Activated CD8-positive, alpha-beta memory T cell treated with anti-CD3 and anti-CD28 coated beads for 1 hour (primary cell): ENCODE measurements at regions not wholly inside any gene's neighbourhood (a gene's known extent, or its start where the extent isn't known, plus 50 kb on each side); places are given as distances from the start of the nearest gene placed in this dataset.
"Not testable (repeated sequence)": the region's sequence is repeated elsewhere in the genome, so short reads cannot be mapped to it uniquely, and the experiment has no call there.

ENCODE experiments used
- DNase-seq, 2 donors: peaks; one replicate each; pipeline ENCODE4 v3.0.0-alpha.2; 2020; ENCODE audit warnings: low read depth in 1 of 2; ENCODE audit errors: extremely low read depth in 1 of 2

DNA sequence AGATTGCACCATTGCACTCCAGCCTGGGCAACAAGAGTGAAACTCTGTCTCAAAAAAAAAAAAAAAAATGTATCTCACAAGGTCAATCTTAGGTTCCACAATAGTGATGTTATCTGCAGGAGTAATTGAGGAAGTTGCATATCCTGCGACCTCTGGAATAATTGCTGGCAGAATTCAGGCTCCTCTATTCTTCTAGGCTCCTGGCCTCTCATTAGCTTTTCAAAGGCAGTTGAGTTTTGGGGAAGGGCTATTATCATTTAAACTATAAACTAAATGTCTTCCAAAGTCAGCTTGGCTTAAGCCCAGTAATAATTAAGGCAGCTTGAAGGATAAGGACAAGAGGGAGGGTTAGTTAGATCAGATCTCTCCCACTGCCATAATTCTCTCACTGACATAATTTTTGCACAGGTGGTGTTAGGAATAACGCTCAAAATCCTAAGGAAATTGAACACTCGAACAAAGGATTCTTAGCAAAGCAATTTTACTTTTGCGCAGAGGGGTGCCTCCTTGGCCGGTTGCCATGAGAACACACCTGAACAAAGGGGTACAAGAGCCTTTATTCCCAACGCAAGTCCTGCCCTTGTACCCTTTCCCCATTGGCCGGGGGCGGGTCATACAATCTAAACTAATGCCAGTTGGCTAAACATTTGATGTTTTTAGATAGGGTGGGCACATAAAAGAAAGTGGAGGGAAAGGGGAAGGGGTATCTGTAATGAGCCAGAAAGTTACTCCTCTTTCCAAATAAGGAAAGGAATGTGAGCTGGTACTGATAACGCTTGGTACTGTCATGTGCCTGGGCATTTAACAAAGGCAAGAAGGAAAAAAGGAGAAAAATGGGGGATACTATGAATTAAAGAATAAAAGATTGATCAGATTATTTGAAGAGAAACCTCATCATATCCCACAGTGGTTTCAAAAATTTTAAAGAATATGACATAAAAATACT is 106.4 kb upstream of the CCNG1 start:
- DNase-seq = no peak

DNA sequence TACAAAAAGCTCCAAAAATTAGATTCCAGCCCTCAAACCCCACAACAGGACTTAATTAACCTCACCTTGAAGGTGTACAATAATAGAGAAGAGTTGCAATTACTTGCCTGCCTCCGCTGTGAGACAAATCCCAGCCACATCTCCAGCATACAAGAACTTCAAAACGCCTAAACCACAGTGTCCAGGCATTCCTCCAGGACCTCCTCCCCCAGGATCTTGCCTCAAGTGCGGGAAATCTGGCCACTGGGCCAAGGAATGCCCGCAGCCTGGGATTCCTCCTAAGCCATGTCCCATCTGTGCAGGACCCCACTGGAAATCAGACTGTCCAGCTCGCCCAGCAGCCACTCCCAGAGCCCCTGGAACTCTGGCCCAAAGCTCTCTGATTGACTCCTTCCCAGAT is 101.3 kb upstream of the CCNG1 start:
- not testable (repeated sequence) for DNase-seq

DNA sequence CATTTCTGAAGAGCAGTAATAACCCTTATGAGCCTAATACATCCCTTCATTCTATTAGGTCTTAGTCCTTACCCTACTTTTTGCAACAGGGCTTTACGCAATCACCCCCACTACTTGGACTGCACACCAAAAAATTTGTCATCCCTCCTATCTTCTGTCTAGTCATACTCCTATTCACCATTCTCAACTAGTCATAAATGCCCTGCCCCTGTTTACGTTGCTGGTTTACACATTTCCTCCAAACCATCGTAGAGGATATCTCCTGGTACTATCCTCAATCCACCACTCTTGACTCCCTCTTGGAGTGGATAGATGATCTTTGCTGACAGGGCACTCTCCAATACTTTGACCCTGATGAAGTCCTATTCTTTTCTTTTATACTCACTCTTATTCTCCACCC is 98.2 kb upstream of the CCNG1 start:
- DNase-seq = no peak

DNA sequence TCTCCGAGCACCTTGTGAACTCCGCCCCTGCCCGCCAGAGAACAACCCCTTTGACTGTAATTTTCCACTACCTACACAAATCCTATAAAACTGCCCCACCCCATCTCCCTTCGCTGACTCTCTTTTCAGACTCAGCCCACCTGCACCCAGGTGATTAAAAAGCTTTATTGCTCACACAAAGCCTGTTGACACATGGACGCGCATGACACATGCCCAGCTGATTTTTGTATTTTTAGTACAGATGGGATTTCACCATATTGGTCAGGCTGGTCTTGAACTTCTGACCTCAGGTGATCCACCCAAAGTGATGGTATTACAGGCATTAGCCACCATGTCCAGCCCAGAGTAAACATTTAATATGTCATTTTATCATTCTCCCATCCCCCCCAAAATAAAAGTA is 97.0 kb upstream of the CCNG1 start:
- not testable (repeated sequence) for DNase-seq

DNA sequence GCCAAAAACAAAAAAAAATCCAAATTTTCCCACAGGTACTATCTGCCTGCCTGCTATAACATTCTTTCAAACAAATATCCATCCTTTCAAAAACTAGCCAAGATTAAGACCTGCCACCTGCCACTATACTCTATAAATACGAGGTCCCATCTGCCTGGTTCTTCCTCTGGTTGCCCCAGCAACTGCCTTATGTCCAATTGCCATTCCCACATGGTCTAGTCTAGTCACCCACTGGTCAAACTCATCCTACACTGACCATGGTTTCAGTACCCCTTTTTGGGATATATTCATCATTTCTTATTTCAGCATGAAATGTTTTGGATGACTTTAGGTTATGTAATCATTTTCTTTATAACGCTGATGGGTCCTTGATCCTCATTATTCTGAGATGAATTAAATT is 95.1 kb upstream of the CCNG1 start:
- no peak for DNase-seq

DNA sequence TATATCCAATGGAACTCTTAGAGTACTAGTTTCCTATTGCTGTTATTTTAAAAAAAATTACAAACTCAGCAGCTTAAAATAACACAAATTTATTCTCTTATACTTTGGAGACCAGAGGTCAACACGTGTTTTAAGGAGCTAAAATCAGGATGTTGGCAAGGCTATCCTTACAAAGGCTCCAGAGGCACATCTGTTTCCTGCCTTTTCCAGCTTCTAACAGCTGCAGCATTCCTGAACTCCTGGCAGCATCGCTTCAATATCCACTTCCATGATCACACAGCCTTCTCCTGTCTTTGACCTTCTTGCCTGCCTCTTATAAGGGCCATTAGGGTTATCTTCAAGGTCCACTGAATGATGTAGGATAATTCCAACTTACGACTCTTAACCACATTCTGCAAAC is 92.2 kb upstream of the CCNG1 start:
- DNase-seq = no peak

DNA sequence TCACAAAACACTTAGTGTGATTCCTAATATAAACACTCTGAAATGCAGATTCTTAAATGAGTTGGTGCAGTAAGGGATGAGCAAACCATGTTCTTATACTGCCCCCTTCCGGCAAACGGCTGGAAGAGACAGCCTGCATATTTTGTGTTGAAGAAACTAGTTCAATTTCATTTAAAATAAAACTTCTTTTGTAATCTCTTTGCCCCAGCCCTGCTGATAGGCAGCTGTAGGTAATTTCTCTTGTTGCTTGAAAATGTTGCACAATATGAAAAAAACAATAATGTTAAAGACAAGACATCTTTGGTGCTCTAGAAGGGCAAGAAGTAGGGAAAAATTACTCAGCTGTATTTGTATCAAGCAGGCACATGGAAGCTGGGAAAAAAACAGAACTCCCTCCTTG is 89.7 kb upstream of the CCNG1 start:
- peak in 1 of 2 donors; percentile 5 for DNase-seq

DNA sequence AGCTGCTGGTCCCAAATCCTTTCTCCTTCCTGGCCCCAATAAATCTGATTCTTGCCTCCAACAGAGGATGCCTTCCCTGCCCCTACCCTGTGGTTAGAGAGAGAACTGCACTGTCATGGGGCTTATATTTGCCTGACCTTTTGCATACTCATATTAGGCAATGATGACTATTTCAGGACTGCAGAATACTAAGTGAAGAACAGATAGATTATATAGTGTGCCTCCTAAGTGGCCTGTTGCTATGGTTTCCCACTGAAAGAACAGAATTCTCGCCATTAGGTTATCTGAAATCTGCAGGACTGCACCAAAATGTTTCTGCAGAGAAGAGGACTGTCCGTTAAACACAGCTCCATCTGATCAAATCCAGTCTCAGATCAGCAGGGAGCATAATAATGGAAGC is 87.3 kb upstream of the CCNG1 start:
- DNase-seq = no peak

DNA sequence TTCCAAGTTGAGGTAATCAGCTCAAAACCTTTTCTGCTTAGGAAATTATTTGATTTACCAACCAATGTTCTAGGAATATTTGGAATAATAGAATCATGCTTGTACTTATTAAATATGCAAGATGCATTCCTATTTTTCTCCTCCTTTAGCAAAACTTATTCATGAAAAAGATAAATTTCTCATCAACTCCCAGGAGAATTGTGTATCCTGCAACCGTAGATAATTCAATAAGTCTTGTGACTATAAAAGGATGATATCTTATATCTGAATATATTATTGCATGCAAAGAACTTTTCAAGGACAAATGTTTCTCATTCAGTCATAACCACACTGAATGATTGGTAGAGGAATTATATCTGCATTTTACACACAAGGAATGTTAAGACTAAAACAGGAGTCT is 84.9 kb upstream of the CCNG1 start:
- DNase-seq = no peak

DNA sequence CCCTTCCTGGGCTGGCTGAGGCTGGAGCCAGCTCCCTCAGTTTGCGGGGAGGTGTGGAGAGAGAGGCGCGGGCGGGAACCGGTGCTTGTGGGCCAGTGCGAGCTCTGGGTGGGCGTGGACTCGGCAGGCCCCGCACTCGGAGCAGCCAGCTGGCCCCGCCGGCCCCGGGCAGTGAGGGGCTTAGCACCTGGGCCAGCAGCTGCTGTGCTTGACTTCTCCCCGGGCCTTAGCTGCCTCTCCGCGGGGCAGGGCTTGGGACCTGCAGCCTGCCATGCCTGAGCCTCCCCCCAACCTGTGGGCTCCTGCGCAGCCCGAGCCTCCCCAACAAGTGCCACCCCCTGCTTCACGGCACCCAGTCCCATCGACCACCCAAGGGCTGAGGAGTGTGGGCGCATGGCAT is 81.6 kb upstream of the CCNG1 start:
- not testable (repeated sequence) for DNase-seq

DNA sequence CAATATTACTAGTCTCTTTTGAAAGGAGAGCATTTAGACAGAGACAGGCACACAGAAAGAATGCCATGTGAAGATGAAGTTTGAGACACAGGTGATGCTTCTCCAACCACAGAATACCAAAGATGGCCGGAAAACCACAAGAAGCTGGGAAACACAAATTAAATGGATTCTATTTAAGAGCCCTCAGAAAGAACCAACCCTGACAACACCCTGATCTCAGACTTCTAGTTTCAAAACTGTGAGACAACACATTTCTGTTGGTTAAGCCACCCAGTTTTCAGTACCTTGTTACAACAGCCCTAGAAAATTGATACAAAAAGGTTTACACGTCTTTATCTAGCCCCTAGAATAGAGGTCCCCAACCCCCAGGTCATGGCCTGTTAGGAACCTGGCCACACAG is 79.8 kb upstream of the CCNG1 start:
- no peak for DNase-seq

DNA sequence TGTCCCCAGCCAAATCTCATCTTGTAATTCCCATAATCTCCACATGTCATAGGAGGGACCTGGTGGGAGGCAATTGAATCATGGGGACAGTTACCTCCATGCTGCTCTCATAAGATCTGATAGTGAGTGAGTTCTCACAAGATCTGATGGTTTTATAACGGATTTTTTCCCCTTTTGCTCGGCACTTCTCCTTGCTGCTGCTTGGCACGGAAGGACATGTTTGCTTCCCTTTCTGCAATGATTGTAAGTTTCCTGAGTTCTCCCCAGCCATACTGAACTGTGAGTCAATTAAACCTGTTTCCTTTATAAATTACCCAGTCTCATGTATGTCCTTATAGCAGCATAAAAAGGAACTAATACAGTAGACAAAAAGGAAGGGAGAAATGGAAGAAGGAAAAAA is 76.7 kb upstream of the CCNG1 start:
- DNase-seq = no peak

DNA sequence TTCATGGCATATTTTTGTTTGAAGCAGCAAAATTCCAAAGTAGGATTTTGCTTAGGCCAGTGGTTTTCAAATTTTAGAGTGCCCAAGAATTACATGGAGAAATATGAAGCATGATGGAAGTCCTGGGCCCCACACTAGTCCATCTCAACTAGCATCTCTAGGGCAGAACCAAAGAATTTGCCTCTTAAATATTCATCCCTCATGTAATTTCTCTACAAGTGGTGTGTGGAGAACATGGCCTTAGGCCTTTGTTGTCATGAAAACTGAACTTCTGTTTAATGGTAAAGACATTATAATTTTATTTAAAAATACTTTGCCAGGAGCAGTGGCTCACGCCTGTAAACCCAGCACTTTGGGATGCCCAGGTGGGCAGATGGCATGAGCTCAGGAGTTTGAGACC is 75.9 kb upstream of the CCNG1 start:
- DNase-seq = no peak

DNA sequence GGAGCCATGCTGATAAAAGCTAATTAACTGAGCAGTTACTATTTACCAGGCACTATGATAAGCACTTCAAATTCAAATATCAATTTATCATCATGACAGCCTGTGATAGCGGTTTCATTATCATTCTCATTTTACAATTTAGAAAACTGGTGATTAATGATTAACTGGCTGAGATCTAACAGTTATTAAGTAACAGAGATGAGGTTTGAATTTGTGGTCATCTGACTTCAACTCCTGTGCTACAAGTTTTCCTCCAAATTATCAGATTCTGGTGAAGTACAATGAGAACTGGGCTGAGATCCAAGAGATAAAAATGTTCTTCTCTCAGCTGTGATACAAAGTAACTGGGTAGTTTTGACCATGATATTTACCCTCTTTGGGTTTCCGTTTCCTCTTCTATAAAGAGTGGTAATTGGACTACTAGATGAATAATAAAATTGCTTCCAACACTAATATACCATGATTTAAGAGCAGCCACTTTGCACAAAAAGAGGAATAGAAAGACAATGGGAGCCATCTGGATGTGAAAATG is 74.5 kb upstream of the CCNG1 start:
- no peak for DNase-seq

DNA sequence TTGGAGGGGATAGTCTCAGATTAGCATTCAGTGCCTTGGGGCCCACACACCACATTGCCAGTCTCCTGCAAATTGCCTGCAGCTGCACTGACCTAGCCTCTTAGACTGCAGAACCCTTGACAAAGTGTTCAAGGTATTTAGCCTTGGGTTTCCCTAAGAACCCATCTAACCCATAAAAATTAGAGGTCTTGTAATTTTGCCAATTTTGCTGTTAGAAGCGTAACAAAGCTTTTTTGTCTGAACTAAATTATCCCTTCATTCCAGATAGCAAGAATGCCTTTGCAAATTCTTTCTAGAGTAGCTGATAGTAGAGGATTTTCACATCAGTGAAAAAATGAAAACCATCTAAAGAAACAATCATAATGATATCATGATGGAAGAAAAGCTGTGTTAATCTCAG is 74.0 kb upstream of the CCNG1 start:
- DNase-seq = no peak

DNA sequence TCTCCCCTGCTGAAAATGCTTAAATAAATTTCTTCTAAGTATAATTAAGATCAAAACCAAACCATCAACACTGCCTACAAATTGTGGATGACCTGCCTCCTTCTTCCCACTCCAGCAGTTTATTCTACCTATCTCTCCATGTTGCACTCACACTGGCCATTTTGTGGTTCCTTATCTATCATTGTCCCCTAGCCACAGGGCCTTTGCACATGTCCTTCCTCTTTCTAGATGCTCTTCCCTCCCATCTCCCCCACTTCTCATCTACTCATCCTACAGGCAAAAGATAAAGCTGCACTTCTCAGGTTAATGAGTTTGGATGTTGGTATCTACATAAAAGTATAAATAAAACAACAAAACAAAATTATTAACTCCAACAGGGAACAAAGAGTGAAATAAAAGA is 70.6 kb upstream of the CCNG1 start:
- no peak for DNase-seq

DNA sequence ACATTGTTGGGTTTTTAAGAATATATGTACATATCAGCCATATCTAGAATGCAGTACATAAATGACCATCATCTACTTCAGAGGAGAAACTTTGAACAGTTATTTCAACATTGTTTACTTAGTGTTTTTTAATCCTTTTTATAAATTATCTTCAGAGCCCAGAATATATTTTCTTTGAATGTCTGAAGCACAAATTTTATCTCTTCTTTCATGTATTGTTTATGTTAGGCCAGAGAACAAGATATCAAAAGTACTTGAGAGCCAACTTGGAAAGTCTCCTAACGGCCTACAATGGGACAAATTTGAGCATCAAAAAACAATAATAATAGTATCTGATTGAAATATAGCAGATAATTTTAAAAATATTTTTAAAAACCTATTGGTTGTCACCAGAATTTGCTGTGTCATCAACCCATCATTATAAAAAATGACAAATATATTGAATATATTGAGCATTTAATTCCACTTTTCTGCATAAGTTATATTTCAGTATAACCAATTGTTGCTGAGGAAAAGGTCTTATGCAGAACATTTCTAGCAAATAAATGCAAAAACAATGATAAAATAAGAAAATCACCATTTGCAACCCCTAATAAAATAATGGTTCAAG is 67.5 kb upstream of the CCNG1 start:
- no peak for DNase-seq

DNA sequence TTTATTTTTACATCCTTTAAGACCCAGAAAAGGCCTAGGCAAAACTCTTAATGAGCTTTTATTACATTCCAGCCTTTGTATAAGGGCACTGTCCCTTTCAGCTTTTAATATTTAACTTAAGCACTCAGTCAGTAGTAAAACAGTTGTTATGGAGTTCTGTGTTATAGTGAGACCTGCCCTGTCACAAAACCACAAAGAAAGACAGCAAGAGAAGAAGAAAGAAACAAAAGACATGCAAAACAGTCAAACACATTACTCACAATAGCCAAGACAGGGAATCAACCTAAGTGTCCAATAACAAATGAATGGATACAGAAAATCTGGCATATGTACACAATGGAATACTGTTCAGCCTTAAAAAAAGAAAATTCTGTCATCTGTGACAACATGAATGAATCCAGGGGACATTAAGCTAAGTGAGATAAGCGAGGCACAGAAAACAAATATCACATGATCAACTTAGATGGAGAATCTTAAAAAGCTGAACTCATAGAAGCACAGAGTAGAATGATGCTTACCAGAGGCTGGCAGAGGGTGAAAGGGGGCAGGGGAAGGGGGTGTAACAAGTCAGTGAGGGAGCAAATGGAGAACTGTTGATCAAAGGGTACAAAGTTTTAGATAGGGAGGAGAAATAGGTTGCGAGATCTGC is 63.8 kb upstream of the CCNG1 start:
- DNase-seq = no peak

DNA sequence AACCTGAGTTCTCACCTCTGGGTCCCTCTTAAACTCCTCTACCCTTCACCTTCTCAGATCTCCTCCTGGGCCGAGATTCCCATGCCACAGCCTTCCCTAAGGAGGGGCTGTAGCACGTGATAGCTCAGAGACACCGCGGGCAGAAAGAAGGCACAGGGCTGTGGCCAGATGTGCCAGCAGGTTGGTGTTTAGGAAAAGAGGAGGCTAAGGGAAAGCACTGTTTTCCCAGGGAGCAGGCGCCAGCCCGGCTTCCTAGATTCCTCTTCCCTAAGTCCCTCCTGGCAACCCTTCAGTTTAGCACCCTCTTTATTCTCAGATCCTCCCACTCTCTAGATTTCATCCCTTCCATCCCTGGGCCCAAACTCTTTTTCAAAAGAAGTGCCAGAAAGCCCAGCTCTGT is 59.4 kb upstream of the CCNG1 start:
- no peak for DNase-seq

DNA sequence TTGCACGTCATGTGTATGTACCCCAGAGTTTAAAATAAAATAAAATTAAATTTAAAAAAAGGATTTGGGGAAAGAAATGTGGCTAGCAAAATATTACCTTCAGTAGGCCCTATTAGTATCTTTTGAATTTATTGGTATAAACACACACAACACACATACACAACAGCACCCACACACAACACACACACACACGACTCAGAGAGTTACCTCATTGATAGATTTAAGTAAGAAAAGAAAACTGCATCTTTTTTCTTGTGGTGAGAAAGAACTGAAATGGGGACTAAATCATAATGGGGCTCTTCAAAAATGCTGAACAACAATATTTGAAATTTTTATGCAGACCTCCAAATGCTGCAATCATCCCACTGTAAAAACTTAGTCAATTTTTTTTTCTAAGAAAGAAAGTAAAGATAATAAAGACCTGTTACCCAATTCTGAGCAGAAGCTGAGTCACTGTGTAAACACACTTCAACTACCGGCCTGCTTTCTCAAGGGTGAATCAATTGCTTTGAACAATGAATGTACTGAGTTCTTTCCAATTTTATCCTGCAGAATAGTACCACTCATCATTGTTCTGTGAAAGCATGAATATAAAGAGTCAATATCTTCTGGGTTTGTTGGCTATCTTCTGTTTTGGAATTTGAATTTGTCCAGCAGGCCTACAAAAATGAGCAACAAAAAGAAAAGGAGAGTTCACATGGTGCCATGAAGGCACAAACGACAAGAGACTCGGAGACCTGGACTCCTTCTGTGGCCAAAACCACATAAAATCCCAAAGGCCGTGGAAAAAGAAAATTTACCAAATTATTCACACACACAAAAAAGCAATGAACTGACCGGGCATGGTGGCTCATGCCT is 57.9 kb upstream of the CCNG1 start:
- no peak for DNase-seq

DNA sequence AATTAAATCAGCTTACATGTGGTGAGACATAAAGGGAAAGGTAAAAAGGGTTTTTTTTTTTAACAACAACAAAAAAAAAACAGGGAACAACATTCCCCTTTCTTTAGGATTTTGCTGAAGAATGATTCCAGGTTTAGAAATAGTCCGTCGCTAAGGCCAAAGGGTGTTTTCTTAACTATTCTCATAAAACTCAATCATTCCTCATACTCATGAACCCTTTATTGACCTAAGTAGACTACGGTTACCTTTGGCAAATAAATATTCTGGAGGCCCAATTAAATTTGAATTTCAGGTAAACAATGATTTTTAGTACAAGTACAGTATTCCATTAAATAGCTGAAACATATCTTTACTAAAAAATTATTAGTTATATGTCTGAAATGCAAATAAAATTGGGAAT is 55.6 kb upstream of the CCNG1 start:
- DNase-seq = no peak
